ENCODE measurements at regions not wholly inside any gene's neighbourhood (a gene's known extent, or its start where the extent isn't known, plus 50 kb on each side); places are given as distances from the start of the nearest gene placed in this dataset.

GRCh38 chr13:47085346-47085745 is 188.5 kb upstream of the HTR2A start:
- ChIA-PET POLR2A (no interaction called here), CTCF (interaction anchor here (0.8 kb wide), 1 partner anchor 374 kb away, joined by 3 read pairs; no protein-coding TSS in a partner anchor)
- H3K4me3 ChIP-seq (ENCODE audit: low read depth, low read length): no peak overlapping the region
- TF ChIP-seq, protein P1, sequence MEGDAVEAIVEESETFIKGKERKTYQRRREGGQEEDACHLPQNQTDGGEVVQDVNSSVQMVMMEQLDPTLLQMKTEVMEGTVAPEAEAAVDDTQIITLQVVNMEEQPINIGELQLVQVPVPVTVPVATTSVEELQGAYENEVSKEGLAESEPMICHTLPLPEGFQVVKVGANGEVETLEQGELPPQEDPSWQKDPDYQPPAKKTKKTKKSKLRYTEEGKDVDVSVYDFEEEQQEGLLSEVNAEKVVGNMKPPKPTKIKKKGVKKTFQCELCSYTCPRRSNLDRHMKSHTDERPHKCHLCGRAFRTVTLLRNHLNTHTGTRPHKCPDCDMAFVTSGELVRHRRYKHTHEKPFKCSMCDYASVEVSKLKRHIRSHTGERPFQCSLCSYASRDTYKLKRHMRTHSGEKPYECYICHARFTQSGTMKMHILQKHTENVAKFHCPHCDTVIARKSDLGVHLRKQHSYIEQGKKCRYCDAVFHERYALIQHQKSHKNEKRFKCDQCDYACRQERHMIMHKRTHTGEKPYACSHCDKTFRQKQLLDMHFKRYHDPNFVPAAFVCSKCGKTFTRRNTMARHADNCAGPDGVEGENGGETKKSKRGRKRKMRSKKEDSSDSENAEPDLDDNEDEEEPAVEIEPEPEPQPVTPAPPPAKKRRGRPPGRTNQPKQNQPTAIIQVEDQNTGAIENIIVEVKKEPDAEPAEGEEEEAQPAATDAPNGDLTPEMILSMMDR (IDR thresholded peaks at IDR 0.05; ENCODE audit: insufficient read depth, low read length, missing control alignments): no peak
- peak; percentile 29 for DNase-seq (ENCODE audit: low read depth, low spot score)

DNA sequence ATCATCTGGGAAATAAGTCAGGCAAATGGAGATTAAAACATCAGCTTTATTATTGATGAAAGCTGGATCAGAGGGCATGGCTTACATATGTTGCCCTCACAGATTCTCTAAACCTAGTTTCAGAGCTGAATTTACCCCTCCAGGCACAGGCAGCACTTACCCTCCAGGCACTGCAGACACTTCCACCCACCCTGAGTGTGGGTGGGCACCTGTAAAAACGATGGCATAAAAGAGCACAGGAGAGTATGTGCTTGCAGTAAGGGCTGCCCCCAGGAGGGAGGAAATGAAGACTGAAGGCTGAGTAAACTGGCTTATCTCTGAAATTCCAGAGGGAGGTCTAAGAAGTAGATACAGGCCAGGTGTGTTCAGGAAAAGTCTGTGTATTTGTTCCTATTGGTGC is 185.0 kb upstream of the HTR2A start:
- no peak overlapping the region for H3K4me3 ChIP-seq (ENCODE audit: low read depth, low read length)
- DNase-seq (ENCODE audit: low read depth, low spot score): no peak
- ChIA-PET POLR2A (no interaction called here), CTCF (no interaction called here)
- TF ChIP-seq, protein P1 (IDR thresholded peaks at IDR 0.05; ENCODE audit: insufficient read depth, low read length, missing control alignments): no peak

- no peak overlapping the region for H3K4me3 ChIP-seq (ENCODE audit: low read depth, low read length)
- no peak for DNase-seq (ENCODE audit: low read depth, low spot score)
- TF ChIP-seq, protein P1 (IDR thresholded peaks at IDR 0.05; ENCODE audit: insufficient read depth, low read length, missing control alignments): no peak
- POLR2A ChIA-PET: no interaction called here
- CTCF ChIA-PET: no interaction called here
Measured at GRCh38 chr13:47081246-47081645, 184.4 kb upstream of the HTR2A start.

DNA sequence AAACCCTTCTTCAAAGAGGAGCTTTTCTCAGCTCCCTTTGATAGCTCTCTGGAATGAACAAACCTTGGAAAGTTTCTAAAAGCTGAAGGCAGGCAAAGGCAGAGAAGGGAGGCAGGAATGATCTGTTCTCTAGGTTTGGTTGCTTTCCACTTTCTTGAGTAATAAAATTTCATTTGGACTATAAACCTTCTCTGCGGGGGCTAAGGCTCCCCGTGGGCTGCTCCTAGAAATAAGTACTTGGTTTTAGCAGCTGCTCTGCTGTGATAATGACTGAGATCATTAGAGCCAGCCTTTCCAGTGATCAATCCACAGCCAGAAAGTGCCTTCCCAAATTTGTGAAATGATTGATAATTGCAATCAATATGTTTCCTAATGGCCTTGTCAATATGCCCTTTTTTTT is 183.8 kb upstream of the HTR2A start:
- POLR2A ChIA-PET: no interaction called here
- CTCF ChIA-PET: no interaction called here
- no peak overlapping the region for H3K4me3 ChIP-seq (ENCODE audit: low read depth, low read length)
- TF ChIP-seq, protein P1 (IDR thresholded peaks at IDR 0.05; ENCODE audit: insufficient read depth, low read length, missing control alignments): no peak
- no peak for DNase-seq (ENCODE audit: low read depth, low spot score)

DNA sequence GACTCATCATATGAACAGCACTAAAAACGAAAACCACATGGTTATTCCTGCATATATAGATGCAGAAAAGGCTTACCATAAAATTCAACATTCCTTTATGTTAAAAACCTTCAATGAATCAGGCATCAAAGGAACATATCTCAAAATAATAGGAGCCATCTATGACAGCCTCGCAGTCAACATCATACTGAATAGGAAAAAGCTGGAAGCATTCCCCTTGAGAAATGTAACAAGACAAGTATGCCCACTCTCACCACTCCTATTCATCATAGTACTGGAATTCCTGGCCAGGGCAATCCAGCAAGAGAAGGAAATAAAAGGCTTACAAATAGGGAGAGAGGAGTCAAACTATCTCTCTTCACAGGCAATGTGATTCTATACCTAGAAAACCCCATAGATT is 179.6 kb upstream of the HTR2A start:
- CTCF ChIA-PET: no interaction called here
- peak; percentile 37 for DNase-seq (ENCODE audit: low read depth, low spot score)
- TF ChIP-seq, protein P1 (IDR thresholded peaks at IDR 0.05; ENCODE audit: insufficient read depth, low read length, missing control alignments): no peak
- POLR2A ChIA-PET: no interaction called here
- H3K4me3 ChIP-seq (ENCODE audit: low read depth, low read length): no peak overlapping the region

DNA sequence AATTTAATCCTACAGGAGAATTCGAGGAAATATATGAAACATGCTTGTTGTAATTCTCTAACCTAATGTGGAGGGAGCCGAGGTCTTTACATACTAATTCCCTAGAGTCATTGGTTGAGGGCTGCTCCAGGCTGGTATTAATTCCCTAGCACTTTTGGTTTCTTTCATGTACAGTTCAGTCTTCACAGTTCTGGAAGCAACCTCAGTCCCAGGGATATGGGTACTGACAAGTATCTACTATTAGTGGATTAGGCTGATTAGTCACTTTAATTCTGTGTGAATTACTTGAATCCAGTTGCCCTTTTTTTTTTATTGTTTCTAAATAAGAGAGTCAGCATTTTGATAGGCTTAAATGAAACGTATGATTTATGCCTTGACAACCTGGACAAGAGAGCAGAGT is 172.3 kb upstream of the HTR2A start:
- ChIA-PET CTCF (no interaction called here), POLR2A (no interaction called here)
- no peak for DNase-seq (ENCODE audit: low read depth, low spot score)
- TF ChIP-seq, protein P1 (IDR thresholded peaks at IDR 0.05; ENCODE audit: insufficient read depth, low read length, missing control alignments): no peak
- no peak overlapping the region for H3K4me3 ChIP-seq (ENCODE audit: low read depth, low read length)

All from AG04449 (cell line).